VCaP (cell line): ENCODE measurements at regions not wholly inside any gene's neighbourhood (a gene's known extent, or its start where the extent isn't known, plus 50 kb on each side); places are given as distances from the start of the nearest gene placed in this dataset.

ENCODE experiments used
- H3K27ac ChIP-seq: fragments of 450-650 bp; 2 replicates; pipeline ENCODE4 v1.5.1; 2017
- TF ChIP-seq, protein P1 (sequence below): fragments of 450-650 bp; conservative IDR thresholded peaks from 2 replicates; pipeline ENCODE4 v1.5.1; 2017; ENCODE audit warnings: mild to moderate bottlenecking, moderate library complexity

DNA sequence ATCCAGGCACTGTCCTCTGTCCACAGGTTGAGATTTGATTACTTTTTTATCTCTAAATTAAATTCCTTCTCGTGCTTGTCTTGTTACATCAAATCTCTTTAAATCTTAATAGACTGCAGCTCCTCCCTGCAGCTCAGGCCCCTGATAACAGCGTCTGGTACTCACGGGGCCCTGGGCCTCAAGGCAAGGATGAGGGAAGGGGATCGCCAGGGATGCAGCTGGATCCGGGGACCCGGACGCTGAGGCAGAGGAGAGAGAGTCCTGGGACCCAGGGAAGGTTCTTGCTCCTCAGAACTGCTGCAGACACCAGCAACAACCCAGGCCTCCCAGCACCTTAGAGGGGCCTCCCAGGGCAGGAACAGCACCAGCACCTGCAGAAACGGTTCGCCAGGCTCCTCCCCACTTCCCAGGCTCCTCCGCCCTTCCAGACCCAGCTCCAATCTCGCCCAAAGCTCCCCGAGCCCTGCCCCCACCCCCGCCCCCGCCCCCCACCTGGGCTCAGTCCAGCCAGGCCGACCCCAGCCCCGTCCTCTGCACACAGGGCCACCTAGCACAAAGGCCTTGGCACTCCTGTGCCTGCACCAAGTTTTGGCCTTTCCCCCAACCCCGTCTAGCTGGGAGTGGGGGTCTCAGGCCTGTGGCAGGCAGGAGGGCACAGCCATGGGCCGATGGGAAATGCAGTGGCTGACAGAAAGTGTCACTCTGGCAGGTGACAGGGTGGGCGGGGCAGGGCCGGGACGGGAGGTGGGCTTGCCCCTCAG, 60.3 kb upstream of the GALNT9 start:
- H3K27ac ChIP-seq = no peak overlapping the region
- TF ChIP-seq, protein P1, sequence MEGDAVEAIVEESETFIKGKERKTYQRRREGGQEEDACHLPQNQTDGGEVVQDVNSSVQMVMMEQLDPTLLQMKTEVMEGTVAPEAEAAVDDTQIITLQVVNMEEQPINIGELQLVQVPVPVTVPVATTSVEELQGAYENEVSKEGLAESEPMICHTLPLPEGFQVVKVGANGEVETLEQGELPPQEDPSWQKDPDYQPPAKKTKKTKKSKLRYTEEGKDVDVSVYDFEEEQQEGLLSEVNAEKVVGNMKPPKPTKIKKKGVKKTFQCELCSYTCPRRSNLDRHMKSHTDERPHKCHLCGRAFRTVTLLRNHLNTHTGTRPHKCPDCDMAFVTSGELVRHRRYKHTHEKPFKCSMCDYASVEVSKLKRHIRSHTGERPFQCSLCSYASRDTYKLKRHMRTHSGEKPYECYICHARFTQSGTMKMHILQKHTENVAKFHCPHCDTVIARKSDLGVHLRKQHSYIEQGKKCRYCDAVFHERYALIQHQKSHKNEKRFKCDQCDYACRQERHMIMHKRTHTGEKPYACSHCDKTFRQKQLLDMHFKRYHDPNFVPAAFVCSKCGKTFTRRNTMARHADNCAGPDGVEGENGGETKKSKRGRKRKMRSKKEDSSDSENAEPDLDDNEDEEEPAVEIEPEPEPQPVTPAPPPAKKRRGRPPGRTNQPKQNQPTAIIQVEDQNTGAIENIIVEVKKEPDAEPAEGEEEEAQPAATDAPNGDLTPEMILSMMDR = no peak

DNA sequence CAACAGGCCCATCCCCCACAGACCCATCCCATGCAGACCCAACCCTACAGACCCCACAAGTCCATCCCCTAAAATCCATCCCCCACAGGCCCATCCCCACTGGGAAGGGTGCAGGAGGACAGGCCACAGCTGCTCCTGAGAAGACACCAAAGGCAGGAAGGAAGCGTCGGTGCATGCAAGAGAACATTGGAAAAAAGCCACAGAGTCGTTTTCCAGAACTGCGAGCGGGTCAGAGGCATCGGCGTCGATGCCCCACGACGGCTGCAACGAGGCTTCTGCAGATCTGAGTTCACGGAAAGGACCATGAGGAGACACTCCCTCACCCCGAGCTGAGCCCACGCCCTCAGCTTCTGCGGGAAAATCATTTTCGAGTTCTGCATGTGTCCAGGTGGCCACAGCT, 59.6 kb upstream of the GALNT9 start:
- no peak overlapping the region for H3K27ac ChIP-seq
- TF ChIP-seq, protein P1 = no peak

DNA sequence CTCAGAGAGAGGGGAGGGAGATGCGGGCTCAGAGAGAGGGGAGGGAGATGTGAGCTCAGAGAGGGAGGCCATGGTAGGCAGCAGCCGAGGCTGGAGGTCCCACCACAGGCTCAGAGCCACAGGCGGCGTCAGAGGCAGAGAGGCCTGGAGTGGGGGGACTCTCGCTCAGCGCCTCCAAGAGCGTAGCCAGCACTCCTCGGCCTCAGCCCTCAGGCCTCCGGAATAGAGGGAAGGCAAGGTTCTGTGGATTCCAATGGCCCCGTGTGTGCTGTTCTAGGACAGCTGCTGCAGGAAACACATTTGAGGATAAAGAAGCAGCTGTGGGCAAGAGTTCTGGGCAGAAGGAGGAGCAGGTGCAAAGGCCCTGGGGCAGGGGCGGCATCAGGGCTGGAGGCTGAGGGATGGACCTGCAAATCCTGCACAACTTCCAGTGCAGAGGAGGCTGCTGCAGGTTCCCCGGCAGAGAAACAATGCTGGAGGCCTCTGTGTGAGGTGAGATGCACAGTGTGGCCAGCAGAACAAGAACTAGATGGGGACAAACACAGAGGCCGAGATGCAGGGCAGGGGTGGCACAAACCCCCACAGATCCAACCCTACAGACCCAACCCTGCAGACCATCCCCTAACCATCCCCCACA, 59.1 kb upstream of the GALNT9 start:
- TF ChIP-seq, protein P1 = no peak
- no peak overlapping the region for H3K27ac ChIP-seq

DNA sequence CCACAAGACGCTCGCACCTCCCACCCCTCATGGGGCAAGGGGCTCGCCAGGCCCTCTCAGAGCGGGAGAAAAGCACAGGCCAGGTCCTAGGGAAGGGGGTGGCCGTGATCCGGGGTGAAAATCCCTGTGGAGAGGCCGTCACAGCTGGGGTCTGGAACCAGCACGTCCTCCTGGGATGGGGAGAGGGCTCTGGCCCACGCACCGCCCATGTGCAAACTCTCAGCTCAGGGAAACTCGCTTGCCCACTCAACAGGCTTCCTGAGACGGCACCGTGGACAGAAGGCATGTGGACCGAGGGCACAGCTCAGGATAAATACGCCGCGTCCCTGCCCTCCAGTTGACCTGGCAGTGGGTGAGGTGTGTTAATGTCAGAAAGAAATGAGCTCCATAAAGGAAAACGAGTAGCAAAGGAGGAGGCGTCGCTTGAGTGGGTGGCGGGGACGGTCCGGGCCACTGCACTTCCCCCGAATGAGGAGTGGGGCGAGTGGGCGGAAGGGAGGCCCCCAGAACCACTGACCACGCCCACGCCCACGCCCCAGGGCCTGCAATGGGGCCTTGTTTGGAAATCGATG, 57.6 kb upstream of the GALNT9 start:
- TF ChIP-seq, protein P1 = no peak

GRCh38 chr12:132385923-132386751, 56.7 kb upstream of the GALNT9 start:
- TF ChIP-seq, protein P1 = no peak
- no peak overlapping the region for H3K27ac ChIP-seq

More for the DNA sequence above, 57.6 kb upstream of the GALNT9 start:
- no peak overlapping the region for H3K27ac ChIP-seq

GRCh38 chr12:132384916-132385774, 55.8 kb upstream of the GALNT9 start:
- H3K27ac ChIP-seq = no peak overlapping the region
- TF ChIP-seq, protein P1 = no peak
